HL-60 (cell line): ENCODE measurements at regions not wholly inside any gene's neighbourhood (a gene's known extent, or its start where the extent isn't known, plus 50 kb on each side); places are given as distances from the start of the nearest gene placed in this dataset.

ENCODE experiments used
- DNase-seq, 2 experiments: peaks; one replicate each; pipeline ENCODE4 v3.0.0-alpha.2; 2010 to 2020; ENCODE audit warnings: low read depth in 1 of 2, low spot score in 1 of 2
- H3K27ac ChIP-seq: fragments of 250-450 bp; sonication (Bioruptor Pico); replicated peaks from 2 replicates; pipeline ENCODE4 v1.5.1; 2020; ENCODE audit warnings: mild to moderate bottlenecking, moderate library complexity
- H3K27me3 ChIP-seq: fragments of 250-450 bp; sonication (Bioruptor Pico); 2 replicates; pipeline ENCODE4 v1.5.1; 2021; ENCODE audit warnings: mild to moderate bottlenecking, moderate library complexity; ENCODE audit not compliant: insufficient read depth, poor library complexity, severe bottlenecking
- H3K4me3 ChIP-seq: replicated peaks from 2 replicates; pipeline ENCODE4 v1.5.1; 2011; ENCODE audit warnings: mild to moderate bottlenecking, control low read depth, low read length; ENCODE audit not compliant: insufficient read depth
- CTCF ChIP-seq: IDR thresholded peaks from one replicate; pipeline ENCODE4 v1.5.1; 2011; ENCODE audit warnings: low read length, control low read depth, inconsistent platforms; ENCODE audit not compliant: insufficient read depth
- GABPA ChIP-seq: IDR thresholded peaks from 2 replicates; pipeline ENCODE4 v1.6.1; 2012; ENCODE audit warnings: low read depth
- POLR2AphosphoS5 ChIP-seq: IDR thresholded peaks from 2 replicates; pipeline ENCODE4 v1.6.1; 2012; ENCODE audit warnings: low read depth
- REST ChIP-seq: IDR thresholded peaks from 2 replicates; pipeline ENCODE4 v1.6.1; 2012; ENCODE audit warnings: low read depth; ENCODE audit not compliant: insufficient replicate concordance
- SPI1 ChIP-seq: IDR thresholded peaks from 2 replicates; pipeline ENCODE4 v1.6.1; 2012; ENCODE audit warnings: low read depth, mild to moderate bottlenecking, borderline replicate concordance

GRCh38 chr3:64460877-64461276 lies 226.9 kb downstream of the ADAMTS9 start:
- no peak for TF ChIP-seq CTCF
- TF ChIP-seq GABPA: no peak
- TF ChIP-seq REST: no peak
- DNase-seq: no peak
- Histone ChIP-seq H3K4me3 (no peak overlapping the region), H3K27ac (no peak overlapping the region), H3K27me3 (no peaks in the 10 kb centered on the region)

- Histone ChIP-seq H3K27ac (no peak overlapping the region), H3K4me3 (no peak overlapping the region), H3K27me3 (no peaks in the 10 kb centered on the region)
- no peak for DNase-seq
- no peak for TF ChIP-seq POLR2AphosphoS5
- TF ChIP-seq CTCF: no peak
- TF ChIP-seq GABPA: no peak
- TF ChIP-seq REST: no peak
- TF ChIP-seq SPI1: no peak
Observed at GRCh38 chr3:64460141-64460730, 227.6 kb downstream of the ADAMTS9 start.

GRCh38 chr3:64459711-64460110 lies 228.1 kb downstream of the ADAMTS9 start:
- Histone ChIP-seq H3K4me3 (no peak overlapping the region), H3K27ac (no peak overlapping the region), H3K27me3 (no peaks in the 10 kb centered on the region)
- DNase-seq: no peak
- TF ChIP-seq CTCF: no peak
- TF ChIP-seq SPI1: no peak
- no peak for TF ChIP-seq REST
- no peak for TF ChIP-seq GABPA
- TF ChIP-seq POLR2AphosphoS5: no peak
